BJ (cell line): ENCODE measurements at regions not wholly inside any gene's neighbourhood (a gene's known extent, or its start where the extent isn't known, plus 50 kb on each side); places are given as distances from the start of the nearest gene placed in this dataset.

ENCODE experiments used
- CTCF ChIA-PET: fragments of 350-600 bp; formaldehyde crosslinking; extraction: SDS; loops from one replicate; lab custom pipeline; 2021; ENCODE audit warnings: antibody characterized with exemption, inconsistent platforms; lab: Yijun Ruan, JAX
- POLR2A ChIA-PET: fragments of 300-600 bp; sonication (Branson Sonifier 250); formaldehyde crosslinking; extraction: SDS; loops from one replicate; lab custom pipeline; 2021; ENCODE audit warnings: antibody characterized with exemption; lab: Charles Lee
- DNase-seq: peaks from one replicate; pipeline ENCODE4 v3.0.0-alpha.2; 2011; ENCODE audit warnings: low read depth
- H3K27me3 ChIP-seq: 2 replicates; pipeline ENCODE4 v1.6.0; 2011; ENCODE audit warnings: low read length; ENCODE audit not compliant: control insufficient read depth, insufficient read depth
- H3K36me3 ChIP-seq: 2 replicates; pipeline ENCODE4 v1.5.1; 2011; ENCODE audit warnings: low read length; ENCODE audit not compliant: control insufficient read depth, insufficient read depth
- H3K4me3 ChIP-seq: 2 replicates; pipeline ENCODE4 v1.5.1; 2011; ENCODE audit warnings: low read depth, mild to moderate bottlenecking, control low read depth, low read length
- CTCF ChIP-seq: IDR thresholded peaks from 2 replicates; pipeline ENCODE4 v1.5.1; 2011; ENCODE audit warnings: low read depth, mild to moderate bottlenecking, control low read depth, inconsistent platforms, low read length, moderate library complexity; ENCODE audit not compliant: insufficient read depth

GRCh38 chr14:29108908-29109307 lies 342.3 kb downstream of the FOXG1 start:
- Histone ChIP-seq H3K4me3 (no peak overlapping the region), H3K36me3 (no peaks in the 10 kb centered on the region), H3K27me3 (no peaks in the 10 kb centered on the region)
- ChIA-PET POLR2A (no interaction called here), CTCF (no interaction called here)
- TF ChIP-seq CTCF, result no peak
- no peak for DNase-seq

GRCh38 chr14:29109589-29109988 lies 343.0 kb downstream of the FOXG1 start:
- DNase-seq, result no peak
- ChIA-PET CTCF (no interaction called here), POLR2A (no interaction called here)
- Histone ChIP-seq H3K27me3 (no peaks in the 10 kb centered on the region), H3K36me3 (no peaks in the 10 kb centered on the region), H3K4me3 (no peak overlapping the region)
- no peak for TF ChIP-seq CTCF

- ChIA-PET CTCF (no interaction called here), POLR2A (no interaction called here)
- Histone ChIP-seq H3K4me3 (no peak overlapping the region), H3K36me3 (no peaks in the 10 kb centered on the region), H3K27me3 (no peaks in the 10 kb centered on the region)
- DNase-seq, result no peak
- no peak for TF ChIP-seq CTCF
These were observed 345.0 kb downstream of the FOXG1 start for GRCh38 chr14:29111554-29111953.

- ChIA-PET POLR2A (no interaction called here), CTCF (interaction anchor here (0.6 to 1.2 kb wide), 2 partner anchors 24 to 113 kb away, joined by 3 read pairs; no protein-coding TSS in a partner anchor)
- no peak for DNase-seq
- TF ChIP-seq CTCF, result no peak
- no peak overlapping the region for H3K4me3 ChIP-seq
- no peaks in the 10 kb centered on the region for H3K36me3 ChIP-seq
- H3K27me3 ChIP-seq, result no peaks in the 10 kb centered on the region
These were observed 356.4 kb downstream of the FOXG1 start for GRCh38 chr14:29123017-29123416.

GRCh38 chr14:29126361-29126760 lies 359.8 kb downstream of the FOXG1 start:
- ChIA-PET POLR2A (no interaction called here), CTCF (interaction anchor here (0.6 kb wide), 1 partner anchor 25 kb away, joined by 3 read pairs; no protein-coding TSS in a partner anchor)
- no peaks in the 10 kb centered on the region for H3K36me3 ChIP-seq
- DNase-seq, result no peak
- no peak for TF ChIP-seq CTCF
- H3K27me3 ChIP-seq, result no peaks in the 10 kb centered on the region
- no peak overlapping the region for H3K4me3 ChIP-seq
